Endothelial cell (in vitro differentiated cells): ENCODE measurements at regions not wholly inside any gene's neighbourhood (a gene's known extent, or its start where the extent isn't known, plus 50 kb on each side); places are given as distances from the start of the nearest gene placed in this dataset.

Source experiments
- DNase-seq: peaks from one replicate; pipeline ENCODE4 v3.0.0; 2021; ENCODE audit warnings: low spot score
- H3K27ac Mint-ChIP-seq: one replicate; pipeline ENCODE4 v1.8.0; 2021; ENCODE audit warnings: mixed read lengths, inconsistent platforms; ENCODE audit not compliant: unreplicated experiment
- H3K27me3 Mint-ChIP-seq: one replicate; pipeline ENCODE4 v1.8.0; 2021; ENCODE audit warnings: mild to moderate bottlenecking, moderate library complexity, mixed read lengths, inconsistent platforms; ENCODE audit not compliant: unreplicated experiment
- H3K36me3 Mint-ChIP-seq: one replicate; pipeline ENCODE4 v1.8.0; 2021; ENCODE audit warnings: mild to moderate bottlenecking, low read depth, mixed read lengths, inconsistent platforms; ENCODE audit not compliant: unreplicated experiment
- H3K4me1 Mint-ChIP-seq: one replicate; pipeline ENCODE4 v1.8.0; 2021; ENCODE audit warnings: mild to moderate bottlenecking, mixed read lengths, inconsistent platforms; ENCODE audit not compliant: unreplicated experiment
- H3K4me3 Mint-ChIP-seq: one replicate; pipeline ENCODE4 v1.8.0; 2021; ENCODE audit warnings: mild to moderate bottlenecking, mixed read lengths, inconsistent platforms; ENCODE audit not compliant: unreplicated experiment
- H3K9me3 Mint-ChIP-seq: one replicate; pipeline ENCODE4 v1.8.0; 2021; ENCODE audit warnings: mixed read lengths, inconsistent platforms; ENCODE audit not compliant: unreplicated experiment
- TF ChIP-seq, protein P1 (sequence below): fragments of 200-600 bp; sonication (generic); IDR thresholded peaks from one replicate; pipeline ENCODE4 v1.5.0; 2021; ENCODE audit warnings: antibody characterized with exemption; ENCODE audit not compliant: unreplicated experiment

DNA sequence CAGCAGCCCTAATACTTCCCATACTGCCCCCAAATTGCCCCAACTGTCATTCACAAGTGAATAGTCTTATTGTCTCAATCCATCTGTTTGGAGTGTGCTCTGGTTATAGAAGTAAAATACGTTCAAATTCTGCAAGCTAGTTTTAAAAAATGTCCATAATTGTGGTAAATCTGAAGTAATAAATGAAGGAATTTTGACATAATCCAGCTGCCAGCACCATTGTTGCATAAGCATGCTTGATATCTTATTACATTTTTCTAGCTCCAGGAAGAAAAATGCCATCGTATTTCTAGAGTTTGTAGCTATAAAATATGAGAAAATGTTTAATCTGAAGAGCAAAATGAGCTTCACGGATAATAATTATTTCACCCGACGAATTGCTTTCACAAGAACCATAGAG, 664.7 kb downstream of the RFPL4B start:
- TF ChIP-seq, protein P1, sequence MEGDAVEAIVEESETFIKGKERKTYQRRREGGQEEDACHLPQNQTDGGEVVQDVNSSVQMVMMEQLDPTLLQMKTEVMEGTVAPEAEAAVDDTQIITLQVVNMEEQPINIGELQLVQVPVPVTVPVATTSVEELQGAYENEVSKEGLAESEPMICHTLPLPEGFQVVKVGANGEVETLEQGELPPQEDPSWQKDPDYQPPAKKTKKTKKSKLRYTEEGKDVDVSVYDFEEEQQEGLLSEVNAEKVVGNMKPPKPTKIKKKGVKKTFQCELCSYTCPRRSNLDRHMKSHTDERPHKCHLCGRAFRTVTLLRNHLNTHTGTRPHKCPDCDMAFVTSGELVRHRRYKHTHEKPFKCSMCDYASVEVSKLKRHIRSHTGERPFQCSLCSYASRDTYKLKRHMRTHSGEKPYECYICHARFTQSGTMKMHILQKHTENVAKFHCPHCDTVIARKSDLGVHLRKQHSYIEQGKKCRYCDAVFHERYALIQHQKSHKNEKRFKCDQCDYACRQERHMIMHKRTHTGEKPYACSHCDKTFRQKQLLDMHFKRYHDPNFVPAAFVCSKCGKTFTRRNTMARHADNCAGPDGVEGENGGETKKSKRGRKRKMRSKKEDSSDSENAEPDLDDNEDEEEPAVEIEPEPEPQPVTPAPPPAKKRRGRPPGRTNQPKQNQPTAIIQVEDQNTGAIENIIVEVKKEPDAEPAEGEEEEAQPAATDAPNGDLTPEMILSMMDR, result no peak
- Mint-ChIP-seq H3K4me3 (no peak overlapping the region), H3K27ac (no peak overlapping the region), H3K4me1 (peaks cover 13% of the 10 kb centered on the region), H3K27me3 (no peaks in the 10 kb centered on the region), H3K36me3 (no peaks in the 10 kb centered on the region), H3K9me3 (no peaks in the 10 kb centered on the region)
- no peak for DNase-seq

DNA sequence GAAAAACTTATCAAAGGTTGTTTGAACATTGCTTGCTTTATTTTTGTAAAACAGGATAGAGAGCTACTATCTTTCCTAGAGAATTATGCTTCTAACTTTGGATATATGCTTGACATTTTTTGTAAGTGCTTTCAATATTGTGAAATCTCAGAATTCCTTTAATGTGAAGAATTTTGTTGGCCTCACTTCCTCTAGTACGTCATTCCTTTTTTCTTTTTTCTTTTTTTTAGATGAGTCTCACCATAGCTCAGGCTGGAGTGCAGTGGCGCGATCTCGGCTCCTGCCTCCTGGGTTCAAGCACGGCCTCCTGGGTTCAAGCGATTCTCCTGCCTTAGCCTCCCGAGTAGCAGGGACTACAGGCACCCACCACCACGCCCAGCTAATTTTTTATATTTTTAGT, 668.1 kb downstream of the RFPL4B start:
- no peak for DNase-seq
- Mint-ChIP-seq H3K36me3 (no peaks in the 10 kb centered on the region), H3K27me3 (no peaks in the 10 kb centered on the region), H3K4me1 (peaks cover 8% of the 10 kb centered on the region), H3K27ac (no peak overlapping the region), H3K4me3 (no peak overlapping the region), H3K9me3 (no peaks in the 10 kb centered on the region)
- TF ChIP-seq, protein P1, result no peak

DNA sequence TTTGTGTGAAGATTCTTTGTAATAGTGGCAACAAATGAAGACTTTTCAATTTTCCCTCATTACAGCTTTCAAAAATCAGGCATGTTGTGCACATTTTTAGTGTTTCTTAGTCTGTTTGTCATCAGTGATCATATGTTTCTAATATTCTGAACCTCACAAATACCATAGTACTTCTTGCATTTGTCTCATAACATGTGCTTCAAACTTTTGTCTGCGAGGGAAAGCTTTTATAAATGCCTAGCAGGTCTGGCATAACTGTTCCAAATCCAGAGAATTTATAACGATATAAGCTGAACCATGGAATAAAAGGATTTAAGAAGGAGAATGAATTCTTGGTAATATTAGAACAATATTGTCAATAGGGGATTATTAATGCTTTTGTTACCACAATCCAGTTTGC, 670.2 kb downstream of the RFPL4B start:
- Mint-ChIP-seq H3K27me3 (no peaks in the 10 kb centered on the region), H3K9me3 (no peaks in the 10 kb centered on the region), H3K4me3 (no peak overlapping the region), H3K36me3 (no peaks in the 10 kb centered on the region), H3K27ac (no peak overlapping the region), H3K4me1 (peaks cover 8% of the 10 kb centered on the region)
- TF ChIP-seq, protein P1, result no peak
- no peak for DNase-seq

DNA sequence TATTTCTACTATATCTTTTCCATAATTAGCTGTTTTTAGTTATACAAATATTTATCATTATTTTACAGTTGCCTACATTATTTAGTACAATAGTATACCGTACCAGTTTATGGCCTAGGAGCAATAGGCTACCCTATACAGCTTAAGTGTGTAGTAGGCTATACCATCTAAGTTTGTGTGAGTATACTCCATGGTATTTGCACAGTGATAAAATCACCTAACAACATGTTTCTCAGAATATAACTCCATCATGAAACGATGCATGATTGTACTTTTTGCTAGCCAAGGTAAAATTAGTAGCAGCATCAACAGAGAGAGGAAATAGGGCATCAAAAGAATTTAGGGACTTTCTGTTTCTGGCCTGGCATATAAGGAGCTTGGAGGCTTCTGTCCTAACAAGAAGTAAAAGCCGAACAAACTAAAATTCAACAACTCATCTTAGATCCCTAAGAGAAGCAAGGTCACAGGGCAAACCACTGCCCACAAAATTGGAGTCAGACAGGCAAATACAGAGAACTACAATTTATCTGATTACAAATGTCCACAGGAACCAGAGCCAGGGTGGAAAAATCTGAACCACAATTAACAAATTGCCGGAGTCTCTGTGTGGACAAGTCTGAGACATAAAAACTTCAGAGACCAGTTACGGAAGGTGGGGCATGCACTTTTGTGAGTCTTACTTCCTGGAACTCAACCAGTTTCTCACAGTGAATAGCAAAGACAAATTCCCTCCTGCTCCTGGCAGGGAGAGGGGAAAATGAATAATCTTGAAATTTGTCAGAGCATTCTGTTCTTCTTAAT, 671.4 kb downstream of the RFPL4B start:
- H3K36me3 Mint-ChIP-seq, result no peaks in the 10 kb centered on the region
- TF ChIP-seq, protein P1, result no peak
- H3K9me3 Mint-ChIP-seq, result no peaks in the 10 kb centered on the region
- H3K4me1 Mint-ChIP-seq, result peaks cover 8% of the 10 kb centered on the region
- no peaks in the 10 kb centered on the region for H3K27me3 Mint-ChIP-seq
- no peak overlapping the region for H3K4me3 Mint-ChIP-seq
- DNase-seq, result no peak
- peak overlapping the region; percentile 6 for H3K27ac Mint-ChIP-seq

DNA sequence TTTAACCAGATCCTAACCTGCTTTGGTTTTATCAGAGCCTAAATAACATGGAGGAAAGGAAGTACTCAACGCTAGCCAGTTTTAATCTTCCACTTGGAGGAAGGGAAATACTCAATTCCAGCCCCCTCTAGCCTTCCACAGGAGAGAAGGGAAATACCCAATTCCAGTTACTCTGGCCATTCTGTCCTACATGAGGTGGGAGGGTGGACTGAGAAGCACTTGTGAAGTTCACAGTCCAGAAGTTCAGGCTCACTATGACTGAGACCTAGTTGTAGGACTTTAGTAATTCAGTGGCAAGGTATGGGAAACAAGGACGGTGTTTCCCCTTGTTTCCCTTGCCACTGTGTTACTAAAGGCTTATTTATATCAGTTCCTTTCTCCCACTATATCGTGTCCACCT, 672.0 kb downstream of the RFPL4B start:
- no peaks in the 10 kb centered on the region for H3K36me3 Mint-ChIP-seq

More for the DNA sequence above, 672.0 kb downstream of the RFPL4B start:
- no peak for DNase-seq
- H3K27ac Mint-ChIP-seq, result no peak overlapping the region
- TF ChIP-seq, protein P1, result no peak
- no peaks in the 10 kb centered on the region for H3K27me3 Mint-ChIP-seq
- peaks cover 8% of the 10 kb centered on the region for H3K4me1 Mint-ChIP-seq
- no peak overlapping the region for H3K4me3 Mint-ChIP-seq
- no peaks in the 10 kb centered on the region for H3K9me3 Mint-ChIP-seq
